Colonic mucosa (tissue), 4 donors: ENCODE measurements at regions not wholly inside any gene's neighbourhood (a gene's known extent, or its start where the extent isn't known, plus 50 kb on each side); places are given as distances from the start of the nearest gene placed in this dataset.
"Not testable (repeated sequence)": the region's sequence is repeated elsewhere in the genome, so short reads cannot be mapped to it uniquely, and the experiment has no call there.

Source experiments
- DNase-seq: peaks from one replicate; pipeline ENCODE4 v3.0.0-alpha.2; 2020
- H3K27ac ChIP-seq: fragments of 200-600 bp; one replicate; pipeline ENCODE4 v1.8.0; 2021
- H3K27me3 ChIP-seq: fragments of 200-600 bp; one replicate; pipeline ENCODE4 v1.8.0; 2021
- H3K36me3 ChIP-seq: fragments of 200-600 bp; one replicate; pipeline ENCODE4 v1.8.0; 2021
- H3K4me1 ChIP-seq: fragments of 200-600 bp; one replicate; pipeline ENCODE4 v1.8.0; 2021; ENCODE audit warnings: mild to moderate bottlenecking
- H3K4me3 ChIP-seq: fragments of 200-600 bp; one replicate; pipeline ENCODE4 v1.8.0; 2021
- H3K9ac ChIP-seq, 2 donors: one replicate each; pipeline ENCODE4 v1.7.0; 2013; ENCODE audit warnings: control low read depth in 2 of 2, low read depth in 2 of 2, low read length in 2 of 2
- H3K9me3 ChIP-seq: fragments of 200-600 bp; one replicate; pipeline ENCODE4 v1.8.0; 2021
- intact Hi-C: fragments of 100-400 bp; cut with DNase I; formaldehyde crosslinking; loops from one replicate; pipeline ENCODE4 v1.14.1; 2022
- TF ChIP-seq, protein P1 (sequence below): fragments of 200-600 bp; IDR thresholded peaks from one replicate; pipeline ENCODE4 v1.8.0; 2022; ENCODE audit warnings: antibody characterized with exemption, mild to moderate bottlenecking
- donor health status: healthy.
- donor health status: DM: no; HTN: no; CAD: no.
- donor health status: DM: no; HTN: no; CAD: no.

- intact Hi-C loops, H3K4me3 ChIP-seq, H3K27ac ChIP-seq, H3K9me3 ChIP-seq, H3K27me3 ChIP-seq, H3K36me3 ChIP-seq, H3K9ac ChIP-seq, DNase-seq, H3K4me1 ChIP-seq: not testable (repeated sequence)
These were observed 325.1 kb upstream of the KCNMB2 start for GRCh38 chr3:178211086-178211485.

DNA sequence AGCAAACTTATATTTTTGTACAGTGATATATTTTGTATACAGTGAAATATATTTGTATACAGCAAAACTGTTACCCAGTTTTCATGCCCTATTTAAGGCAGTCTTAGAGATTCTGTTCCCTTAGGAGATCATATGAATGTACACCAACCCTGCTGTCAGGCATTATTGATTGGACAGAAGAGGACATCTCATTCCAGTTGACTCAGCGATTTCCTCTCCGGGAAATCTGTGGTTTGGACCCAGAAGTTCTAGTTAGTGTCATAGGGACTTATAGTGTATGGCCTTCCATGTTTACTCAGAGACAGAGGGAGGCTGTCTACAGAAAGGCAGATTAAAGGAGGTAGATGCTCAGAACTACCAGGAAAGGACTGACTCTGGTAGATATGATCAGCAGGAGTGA, 318.8 kb upstream of the KCNMB2 start:
- H3K27me3 ChIP-seq: no peaks in the 10 kb centered on the region
- intact Hi-C loops: no loop called here
- DNase-seq: no peak
- no peaks in the 10 kb centered on the region for H3K36me3 ChIP-seq
- TF ChIP-seq, protein P1, sequence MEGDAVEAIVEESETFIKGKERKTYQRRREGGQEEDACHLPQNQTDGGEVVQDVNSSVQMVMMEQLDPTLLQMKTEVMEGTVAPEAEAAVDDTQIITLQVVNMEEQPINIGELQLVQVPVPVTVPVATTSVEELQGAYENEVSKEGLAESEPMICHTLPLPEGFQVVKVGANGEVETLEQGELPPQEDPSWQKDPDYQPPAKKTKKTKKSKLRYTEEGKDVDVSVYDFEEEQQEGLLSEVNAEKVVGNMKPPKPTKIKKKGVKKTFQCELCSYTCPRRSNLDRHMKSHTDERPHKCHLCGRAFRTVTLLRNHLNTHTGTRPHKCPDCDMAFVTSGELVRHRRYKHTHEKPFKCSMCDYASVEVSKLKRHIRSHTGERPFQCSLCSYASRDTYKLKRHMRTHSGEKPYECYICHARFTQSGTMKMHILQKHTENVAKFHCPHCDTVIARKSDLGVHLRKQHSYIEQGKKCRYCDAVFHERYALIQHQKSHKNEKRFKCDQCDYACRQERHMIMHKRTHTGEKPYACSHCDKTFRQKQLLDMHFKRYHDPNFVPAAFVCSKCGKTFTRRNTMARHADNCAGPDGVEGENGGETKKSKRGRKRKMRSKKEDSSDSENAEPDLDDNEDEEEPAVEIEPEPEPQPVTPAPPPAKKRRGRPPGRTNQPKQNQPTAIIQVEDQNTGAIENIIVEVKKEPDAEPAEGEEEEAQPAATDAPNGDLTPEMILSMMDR: no peak
- no peaks in the 10 kb centered on the region for H3K9me3 ChIP-seq
- H3K27ac ChIP-seq: no peak overlapping the region
- no peaks in the 10 kb centered on the region for H3K4me1 ChIP-seq
- H3K9ac ChIP-seq: no peak overlapping the region
- no peak overlapping the region for H3K4me3 ChIP-seq

DNA sequence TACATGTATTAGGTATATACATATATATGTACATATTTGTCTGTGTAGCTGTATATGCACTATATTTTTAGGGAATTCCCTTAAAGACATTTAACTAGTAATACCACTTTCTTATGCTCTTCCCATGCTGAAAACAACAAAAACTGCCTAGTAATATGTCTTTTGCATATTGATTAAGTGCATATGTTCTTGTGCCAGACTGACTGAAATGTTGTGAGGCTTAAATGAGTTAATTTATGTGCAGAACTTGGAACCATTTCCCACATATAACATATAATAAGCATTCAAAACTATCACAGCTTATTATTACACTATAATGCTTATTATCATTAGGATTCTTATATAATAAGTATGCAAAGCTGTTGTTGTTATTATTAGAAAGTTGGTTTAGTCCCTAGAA, 318.0 kb upstream of the KCNMB2 start:
- TF ChIP-seq, protein P1: no peak
- Histone ChIP-seq H3K36me3 (no peaks in the 10 kb centered on the region), H3K27ac (no peak overlapping the region), H3K9ac (no peak overlapping the region), H3K4me1 (no peaks in the 10 kb centered on the region), H3K27me3 (no peaks in the 10 kb centered on the region), H3K4me3 (no peak overlapping the region), H3K9me3 (no peaks in the 10 kb centered on the region)
- intact Hi-C loops: no loop called here
- no peak for DNase-seq

GRCh38 chr3:178219661-178220060, 316.6 kb upstream of the KCNMB2 start:
- H3K27ac ChIP-seq, H3K4me3 ChIP-seq, H3K36me3 ChIP-seq, H3K9me3 ChIP-seq, DNase-seq, intact Hi-C loops, H3K4me1 ChIP-seq, H3K27me3 ChIP-seq, H3K9ac ChIP-seq: not testable (repeated sequence)

- no peak overlapping the region for H3K9ac ChIP-seq
- H3K9me3 ChIP-seq: no peaks in the 10 kb centered on the region
- no peak for DNase-seq
- H3K27me3 ChIP-seq: no peaks in the 10 kb centered on the region
- no peak overlapping the region for H3K4me3 ChIP-seq
- H3K36me3 ChIP-seq: no peaks in the 10 kb centered on the region
- no peak overlapping the region for H3K27ac ChIP-seq
- intact Hi-C loops: no loop called here
- TF ChIP-seq, protein P1: no peak
- H3K4me1 ChIP-seq: no peaks in the 10 kb centered on the region
These were observed 312.4 kb upstream of the KCNMB2 start for GRCh38 chr3:178223876-178224275.

- H3K9me3 ChIP-seq: no peaks in the 10 kb centered on the region
- intact Hi-C loops: no loop called here
- H3K27me3 ChIP-seq: no peaks in the 10 kb centered on the region
- DNase-seq: no peak
- no peak overlapping the region for H3K9ac ChIP-seq
- TF ChIP-seq, protein P1: no peak
- no peaks in the 10 kb centered on the region for H3K4me1 ChIP-seq
- H3K36me3 ChIP-seq: no peaks in the 10 kb centered on the region
- H3K4me3 ChIP-seq: no peak overlapping the region
- H3K27ac ChIP-seq: no peak overlapping the region
These were observed 310.1 kb upstream of the KCNMB2 start for GRCh38 chr3:178226094-178226493.

DNA sequence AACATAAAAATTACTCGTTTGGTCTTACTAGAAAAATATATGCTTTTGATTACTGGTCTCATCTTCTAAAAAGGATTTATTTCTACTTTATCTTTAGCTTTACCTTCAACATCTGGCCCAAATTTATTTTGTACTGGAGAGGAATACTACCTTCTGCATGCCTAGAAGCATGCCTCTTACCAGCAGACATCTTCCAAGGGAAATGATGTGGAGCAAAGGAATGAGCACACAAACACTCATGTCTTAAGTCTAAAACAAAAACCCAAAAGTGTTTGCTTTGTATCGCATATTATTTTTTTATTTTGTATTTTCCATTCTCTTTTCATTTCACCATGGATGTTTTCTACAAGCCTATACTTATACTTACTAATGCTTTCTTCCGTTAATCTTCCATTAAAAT, 304.6 kb upstream of the KCNMB2 start:
- no peak for DNase-seq
- TF ChIP-seq, protein P1: no peak
- Histone ChIP-seq H3K9me3 (no peaks in the 10 kb centered on the region), H3K27ac (no peak overlapping the region), H3K4me1 (no peaks in the 10 kb centered on the region), H3K4me3 (no peak overlapping the region), H3K36me3 (no peaks in the 10 kb centered on the region), H3K27me3 (no peaks in the 10 kb centered on the region), H3K9ac (no peak overlapping the region)
- intact Hi-C loops: no loop called here
